K562 (cell line): ENCODE measurements at regions not wholly inside any gene's neighbourhood (a gene's known extent, or its start where the extent isn't known, plus 50 kb on each side); places are given as distances from the start of the nearest gene placed in this dataset.

ENCODE experiments used
- EZH2 ChIP-seq: IDR thresholded peaks from 2 replicates; pipeline ENCODE4 v1.6.1; 2012; ENCODE audit warnings: low read depth, mild to moderate bottlenecking, inconsistent platforms, low read length, borderline replicate concordance
- ILK ChIP-seq: fragments of 450-650 bp; IDR thresholded peaks from 2 replicates; pipeline ENCODE4 v1.6.1; 2016; ENCODE audit warnings: missing genetic modification characterization, low read depth, mild to moderate bottlenecking, missing compliant biosample characterization, moderate library complexity, borderline replicate concordance
- MAX ChIP-seq: sonication (generic); formaldehyde crosslinking; IDR thresholded peaks from 2 replicates; pipeline ENCODE4 v1.9.0; 2022; ENCODE audit warnings: mild to moderate bottlenecking, missing genetic modification reagents
- NFIX ChIP-seq: fragments of 250-450 bp; sonication (Bioruptor Pico); IDR thresholded peaks from 2 replicates; pipeline ENCODE4 v1.4.0; 2020; ENCODE audit warnings: low read depth, mild to moderate bottlenecking, moderate library complexity
- PRMT5 ChIP-seq: sonication (generic); formaldehyde crosslinking; IDR thresholded peaks from 2 replicates; pipeline ENCODE4 v1.5.0; 2020; ENCODE audit warnings: missing genetic modification reagents
- ZNF217 ChIP-seq: sonication (generic); formaldehyde crosslinking; IDR thresholded peaks from 2 replicates; pipeline ENCODE4 v1.8.0; 2022; ENCODE audit warnings: mild to moderate bottlenecking, missing genetic modification reagents

GRCh38 chr10:25675204-25675603, 258.8 kb upstream of the MYO3A start:
- TF ChIP-seq ILK (tag) (no peak), EZH2 (no peak), NFIX (no peak), ZNF217 (CRISPR knock-in tag) (no peak), PRMT5 (no peak), MAX (CRISPR knock-in tag) (no peak)
